HG02870 (cell line): ENCODE measurements at regions not wholly inside any gene's neighbourhood (a gene's known extent, or its start where the extent isn't known, plus 50 kb on each side); places are given as distances from the start of the nearest gene placed in this dataset.

Source experiments
- ATAC-seq: cut with Tn5 transposase; IDR thresholded peaks from one replicate; pipeline ENCODE4 v1.9.1; 2021; ENCODE audit warnings: mild to moderate bottlenecking, moderate library complexity; ENCODE audit not compliant: unreplicated experiment

DNA sequence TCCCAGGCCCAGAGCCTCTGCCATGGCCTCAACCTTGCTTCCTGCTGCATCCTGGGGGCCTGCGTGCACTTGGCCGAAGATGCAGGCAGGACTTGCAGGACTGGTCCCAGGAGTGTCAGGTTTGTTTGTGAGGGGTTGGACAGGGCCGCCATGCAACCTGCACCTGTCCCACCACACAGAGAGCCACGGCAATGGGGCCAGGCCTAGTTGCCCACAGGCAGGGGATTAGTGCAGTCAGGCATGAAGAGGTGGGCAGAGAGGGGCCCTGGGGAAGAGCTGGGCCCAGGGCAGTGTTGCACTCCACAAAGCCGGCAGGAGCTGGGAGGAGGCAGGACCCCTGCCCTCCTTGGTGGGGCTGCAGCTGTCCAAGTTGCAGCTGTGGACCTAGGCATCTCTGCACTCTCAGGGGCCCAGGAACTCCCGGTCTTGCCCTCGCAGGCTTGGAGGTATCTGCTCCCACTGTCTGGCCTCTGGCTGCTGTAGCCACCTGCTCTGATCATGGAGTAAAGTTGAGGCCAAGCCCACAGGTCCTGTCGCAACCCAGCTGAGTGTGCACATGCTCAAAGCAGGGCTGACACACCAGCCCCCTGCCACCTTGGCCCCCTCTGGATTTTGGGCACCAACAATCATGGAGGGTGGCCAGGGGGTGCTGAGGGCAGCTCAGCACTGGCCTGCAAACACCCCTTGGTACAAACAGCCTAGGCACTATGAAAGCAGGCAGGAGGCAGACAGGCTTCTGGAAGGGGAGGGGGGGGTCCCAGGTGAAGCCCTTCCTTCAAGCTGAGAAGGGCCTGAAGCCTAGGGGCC lies 190.4 kb upstream of the PCDH10 start:
- ATAC-seq = no peak

DNA sequence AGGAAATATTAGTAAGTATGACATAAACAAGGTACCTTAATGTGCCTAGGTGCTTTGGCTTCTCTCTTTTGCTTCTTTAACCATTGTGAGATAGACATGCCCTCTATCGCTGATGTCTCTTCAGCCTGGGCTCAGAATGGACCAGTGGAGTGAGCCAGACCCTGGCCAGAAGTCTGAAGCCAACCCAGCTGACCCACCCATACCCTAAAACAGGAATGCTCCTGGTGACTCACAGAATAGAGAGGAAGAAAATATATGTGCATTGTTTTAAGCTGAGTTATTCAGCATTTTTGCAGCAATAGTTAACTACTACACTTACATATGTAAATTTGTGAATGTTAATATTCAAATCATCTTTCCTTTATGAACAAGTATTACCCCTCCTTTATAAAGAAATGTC lies 167.5 kb upstream of the PCDH10 start:
- ATAC-seq = no peak

- ATAC-seq = no peak
Observed at GRCh38 chr4:132982151-132982550, 166.9 kb upstream of the PCDH10 start.

- no peak for ATAC-seq
Observed at GRCh38 chr4:132991111-132991510, 158.0 kb upstream of the PCDH10 start.

DNA sequence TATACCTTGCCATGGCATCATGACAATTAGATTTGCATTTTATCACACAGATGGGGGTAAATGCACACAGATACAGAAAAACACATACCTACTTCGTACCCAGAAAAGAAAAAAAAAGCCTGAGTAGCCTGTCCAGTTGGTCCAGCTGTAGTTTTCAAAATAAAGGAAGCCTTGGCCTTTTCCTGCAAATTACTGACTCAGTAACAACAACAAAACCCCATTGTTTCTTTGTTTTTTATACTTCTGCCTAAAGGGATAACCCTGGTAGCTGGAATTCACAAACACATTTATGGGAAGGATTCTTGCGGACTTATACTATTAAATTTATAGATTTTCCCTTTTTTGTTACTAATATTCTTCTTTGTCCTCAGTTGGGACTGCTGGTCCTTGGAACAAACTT lies 156.4 kb upstream of the PCDH10 start:
- ATAC-seq = no peak

DNA sequence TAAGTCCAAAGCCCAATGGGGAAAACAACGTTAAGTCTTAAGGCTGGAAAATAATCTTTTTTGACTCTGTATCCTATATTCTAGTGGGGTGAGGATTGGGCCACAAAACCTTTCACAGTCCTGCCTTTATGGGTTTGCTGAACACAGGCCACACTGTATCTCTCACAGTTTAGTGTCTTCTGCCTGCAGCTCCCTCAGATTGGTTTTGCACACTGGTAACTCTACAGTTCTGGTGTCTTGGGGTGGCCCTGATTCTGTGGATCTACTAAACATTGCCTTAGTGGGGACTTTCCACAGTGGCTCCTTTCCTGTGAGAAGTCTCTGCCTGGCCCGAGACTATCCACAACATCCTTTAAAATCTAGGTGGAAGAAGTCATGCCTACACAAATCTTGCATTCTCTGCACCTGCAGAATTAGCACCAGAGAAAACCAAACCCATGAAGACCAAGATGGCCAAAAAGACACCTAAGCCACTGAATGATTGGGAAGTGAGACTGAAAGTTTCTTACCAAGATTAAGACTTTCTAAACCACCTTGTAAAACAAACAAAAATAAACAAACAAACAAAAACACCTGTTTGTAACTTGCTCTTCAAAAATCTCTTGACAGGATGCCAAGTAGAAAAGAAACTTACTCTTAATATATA lies 150.4 kb upstream of the PCDH10 start:
- ATAC-seq = no peak

DNA sequence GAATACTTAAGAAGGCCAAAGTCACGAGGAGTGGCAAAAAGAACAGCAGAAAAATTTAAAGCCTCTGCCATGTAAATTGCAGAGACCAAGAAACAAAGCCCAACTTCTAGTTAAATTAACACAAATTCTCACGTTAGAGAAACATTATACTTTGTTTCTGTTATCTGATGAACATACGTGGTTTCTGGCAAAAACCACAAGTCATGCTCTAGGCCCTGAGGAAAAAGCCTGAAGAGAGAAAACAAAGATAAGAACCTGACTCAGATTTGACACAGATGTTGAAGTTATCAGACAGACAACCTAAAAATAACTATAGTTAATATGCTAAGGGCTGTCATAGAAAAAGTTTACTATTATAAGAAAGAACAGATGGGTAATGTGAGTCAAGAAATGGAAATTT lies 149.1 kb upstream of the PCDH10 start:
- no peak for ATAC-seq

- no peak for ATAC-seq
Observed at GRCh38 chr4:133003169-133003568, 145.9 kb upstream of the PCDH10 start.

- no peak for ATAC-seq
Observed at GRCh38 chr4:133014473-133015135, 134.5 kb upstream of the PCDH10 start.

- no peak for ATAC-seq
Observed at GRCh38 chr4:133045288-133045687, 103.8 kb upstream of the PCDH10 start.

DNA sequence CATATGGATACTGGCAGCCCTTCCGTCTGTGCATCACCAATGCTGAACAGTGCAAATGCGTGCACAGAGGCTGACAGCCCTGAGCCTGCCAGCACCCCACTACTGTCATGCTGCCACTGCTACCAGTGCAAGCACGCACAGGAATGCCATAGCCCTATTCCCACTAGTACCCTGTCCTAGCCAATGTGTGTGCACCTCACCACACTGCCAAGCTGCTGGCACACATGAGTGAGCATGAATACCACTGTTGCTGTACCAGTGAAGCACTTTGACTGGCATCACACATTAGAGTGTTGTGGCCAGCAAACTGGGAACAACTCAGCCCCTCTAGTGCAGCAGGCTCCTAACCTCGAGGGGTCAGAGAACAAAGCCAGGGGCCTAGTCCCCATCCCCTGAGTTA lies 102.9 kb upstream of the PCDH10 start:
- no peak for ATAC-seq

- ATAC-seq = no peak
Observed at GRCh38 chr4:133058701-133059100, 90.4 kb upstream of the PCDH10 start.

DNA sequence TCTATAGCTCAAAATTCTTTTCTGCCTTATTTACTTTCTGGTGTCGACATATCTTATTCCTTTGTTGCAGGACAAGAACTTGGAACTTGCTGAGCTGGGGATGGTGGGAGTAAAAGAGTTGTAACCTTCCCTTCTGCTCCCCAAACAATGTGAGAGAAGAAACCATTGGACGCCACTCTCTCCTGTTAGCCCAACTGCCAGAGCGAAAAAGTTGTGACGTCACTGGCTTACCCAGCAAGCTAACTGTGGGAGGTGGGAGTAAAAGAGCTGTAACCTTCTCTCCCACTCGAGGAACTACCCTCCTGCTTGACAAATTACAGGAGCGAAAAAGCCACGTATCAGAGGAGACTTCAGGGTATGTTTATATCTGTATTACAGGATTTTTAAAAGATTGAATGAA lies 90.0 kb upstream of the PCDH10 start:
- no peak for ATAC-seq

DNA sequence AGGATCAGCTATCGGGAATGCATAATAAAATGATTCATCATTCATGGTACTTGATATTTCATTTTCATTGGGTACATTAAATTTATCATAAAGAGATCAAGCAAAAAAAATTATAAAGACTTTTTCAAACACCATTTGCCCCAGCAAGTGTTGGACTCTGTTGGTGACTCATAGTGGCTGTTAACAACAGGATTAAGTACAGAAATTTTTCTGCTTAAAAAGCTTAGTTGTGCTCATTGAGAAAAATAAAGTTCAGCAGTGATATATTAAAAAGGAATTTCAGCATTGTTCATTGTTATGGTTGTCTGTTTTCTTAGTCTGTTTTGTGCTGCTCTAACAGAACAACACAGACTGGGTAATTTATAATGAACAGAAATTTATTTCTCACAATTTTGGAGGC lies 86.2 kb upstream of the PCDH10 start:
- no peak for ATAC-seq

- ATAC-seq = no peak
Observed at GRCh38 chr4:133068083-133068482, 81.0 kb upstream of the PCDH10 start.

DNA sequence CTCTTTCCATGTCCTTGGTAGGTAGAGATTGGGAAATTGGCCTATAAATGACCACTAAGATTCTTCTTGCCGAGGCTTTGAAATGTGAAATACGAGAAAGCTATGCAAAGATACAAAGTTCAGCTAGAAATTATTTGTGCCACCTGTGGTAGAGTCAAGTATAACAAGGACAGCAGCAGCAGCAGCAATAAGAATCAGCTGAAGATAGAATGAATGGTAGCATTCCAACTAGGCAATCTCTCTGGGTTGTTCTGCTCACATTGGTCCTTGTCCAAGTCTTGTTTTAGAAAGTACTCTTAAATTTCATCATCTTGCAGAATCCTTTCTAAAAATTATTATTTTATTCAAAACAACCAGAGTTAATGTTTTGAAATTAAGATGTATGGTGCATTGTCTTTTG lies 67.8 kb upstream of the PCDH10 start:
- no peak for ATAC-seq

GRCh38 chr4:133084421-133084820 lies 64.7 kb upstream of the PCDH10 start:
- no peak for ATAC-seq

GRCh38 chr4:133095591-133095990 lies 53.5 kb upstream of the PCDH10 start:
- ATAC-seq = no peak

- no peak for ATAC-seq
Observed at GRCh38 chr4:133096972-133097371, 52.1 kb upstream of the PCDH10 start.
